Dermis microvascular lymphatic vessel endothelial cell (primary cell): ENCODE measurements at regions not wholly inside any gene's neighbourhood (a gene's known extent, or its start where the extent isn't known, plus 50 kb on each side); places are given as distances from the start of the nearest gene placed in this dataset.
"Not testable (repeated sequence)": the region's sequence is repeated elsewhere in the genome, so short reads cannot be mapped to it uniquely, and the experiment has no call there.

Experiments used
- DNase-seq, 2 donors: peaks; one replicate each; pipeline versions ENCODE4 v3.0.0 to v3.0.0-alpha.2; 2010; ENCODE audit warnings: low read depth in 2 of 2

- no peak for DNase-seq
Measured at GRCh38 chr2:138215958-138216357, 251.7 kb downstream of the HNMT start.

GRCh38 chr2:138217975-138218374 is 253.7 kb downstream of the HNMT start:
- DNase-seq: no peak

- no peak for DNase-seq
Measured at GRCh38 chr2:138218397-138218796, 254.1 kb downstream of the HNMT start.

GRCh38 chr2:138219961-138220360 is 255.7 kb downstream of the HNMT start:
- no peak for DNase-seq

- DNase-seq: no peak
Measured at GRCh38 chr2:138221358-138221757, 257.1 kb downstream of the HNMT start.

- DNase-seq: no peak
Measured at GRCh38 chr2:138223319-138223718, 259.0 kb downstream of the HNMT start.

GRCh38 chr2:138227195-138227594 is 262.9 kb downstream of the HNMT start:
- no peak for DNase-seq

GRCh38 chr2:138228101-138228500 is 263.8 kb downstream of the HNMT start:
- peak; percentile 27 to 60 for DNase-seq

GRCh38 chr2:138234265-138234664 is 267.3 kb upstream of the SPOPL start:
- DNase-seq: no peak

- no peak for DNase-seq
Measured at GRCh38 chr2:138235041-138235440, 266.5 kb upstream of the SPOPL start.

GRCh38 chr2:138236142-138236541 is 265.4 kb upstream of the SPOPL start:
- no peak for DNase-seq

GRCh38 chr2:138237667-138238384 is 263.7 kb upstream of the SPOPL start:
- DNase-seq: peak in 1 of 2 donors; percentile 87

GRCh38 chr2:138238908-138239307 is 262.7 kb upstream of the SPOPL start:
- DNase-seq: no peak

GRCh38 chr2:138239902-138240491 is 261.6 kb upstream of the SPOPL start:
- no peak for DNase-seq

- DNase-seq: no peak
Measured at GRCh38 chr2:138243372-138243771, 258.2 kb upstream of the SPOPL start.

- no peak for DNase-seq
Measured at GRCh38 chr2:138244501-138244925, 257.1 kb upstream of the SPOPL start.

- no peak for DNase-seq
Measured at GRCh38 chr2:138245310-138245709, 256.3 kb upstream of the SPOPL start.

GRCh38 chr2:138247302-138247701 is 254.3 kb upstream of the SPOPL start:
- DNase-seq: no peak

GRCh38 chr2:138249207-138249606 is 252.4 kb upstream of the SPOPL start:
- DNase-seq: no peak

GRCh38 chr2:138250843-138251320 is 250.7 kb upstream of the SPOPL start:
- not testable (repeated sequence) for DNase-seq

GRCh38 chr2:138252587-138252986 is 249.0 kb upstream of the SPOPL start:
- no peak for DNase-seq

- no peak for DNase-seq
Measured at GRCh38 chr2:138255670-138256069, 245.9 kb upstream of the SPOPL start.
